Upper lobe of left lung (tissue), 4 donors: ENCODE measurements at regions not wholly inside any gene's neighbourhood (a gene's known extent, or its start where the extent isn't known, plus 50 kb on each side); places are given as distances from the start of the nearest gene placed in this dataset.

ENCODE experiments used
- CTCF ChIP-seq, 6 experiments: fragments of 450-650 bp in 4 of 6; fragments of 200-600 bp in 2 of 6; sonication (generic) in 2 of 6; IDR thresholded peaks; one replicate each; pipeline ENCODE4 v1.5.1; 2016 to 2019; ENCODE audit warnings: antibody characterized with exemption in 6 of 6
- POLR2A ChIP-seq, 4 donors: fragments of 450-650 bp; IDR thresholded peaks; one replicate each; pipeline ENCODE4 v1.5.1; 2016 to 2017; ENCODE audit warnings: antibody characterized with exemption in 4 of 4, mild to moderate bottlenecking in 2 of 4
- POLR2AphosphoS5 ChIP-seq, 2 donors: sonication (generic); formaldehyde crosslinking; IDR thresholded peaks; one replicate each; pipeline ENCODE4 v1.5.1; 2017; ENCODE audit warnings: antibody characterized with exemption in 2 of 2

GRCh38 chr18:73461038-73461779, 593.4 kb upstream of the NETO1 start:
- TF ChIP-seq CTCF (IDR thresholded peaks at IDR 0.05) (no peak), POLR2AphosphoS5 (IDR thresholded peaks at IDR 0.05) (no peak), POLR2A (IDR thresholded peaks at IDR 0.05) (no peak)
